B cell (primary cell): ENCODE measurements at regions not wholly inside any gene's neighbourhood (a gene's known extent, or its start where the extent isn't known, plus 50 kb on each side); places are given as distances from the start of the nearest gene placed in this dataset.

Experiments used
- ATAC-seq: fragments of 200-7000 bp; cut with Tn5 transposase; one replicate; pipeline ENCODE4 v1.10.0; 2021; ENCODE audit warnings: low read depth, mild to moderate bottlenecking, moderate number of reproducible peaks, moderate library complexity
- CTCF ChIA-PET: fragments of 350-600 bp; sonication (Branson Sonifier 250); formaldehyde crosslinking; loops from one replicate; lab custom pipeline; 2021; ENCODE audit warnings: antibody characterized with exemption, inconsistent platforms; lab: Charles Lee
- POLR2A ChIA-PET: fragments of 350-600 bp; sonication (Branson Sonifier 250); formaldehyde crosslinking; loops from one replicate; lab custom pipeline; 2021; ENCODE audit warnings: antibody characterized with exemption; lab: Charles Lee
- DNase-seq: peaks from one replicate; pipeline ENCODE4 v3.0.0; 2013
- H2AFZ ChIP-seq: 2 replicates; pipeline ENCODE4 v1.6.1; 2012; ENCODE audit warnings: mild to moderate bottlenecking, low read depth, low read length; ENCODE audit not compliant: insufficient read depth, poor library complexity, severe bottlenecking
- H3K27ac ChIP-seq, 2 donors: 1 replicate in 1 of 2; 2 replicates in 1 of 2; pipeline ENCODE4 v1.5.1; 2012 to 2013; ENCODE audit warnings: low read length in 2 of 2, mild to moderate bottlenecking in 2 of 2, moderate library complexity in 1 of 2
- H3K27me3 ChIP-seq, 4 experiments: fragments of 200-600 bp in 1 of 4; sonication (generic) in 1 of 4; replicated peaks in 1 of 4; 1 replicate in 2 of 4; 2 replicates in 2 of 4; pipeline versions ENCODE4 v1.6.1 to v1.7.0; 2013 to 2016; ENCODE audit warnings: low read length in 3 of 4, mild to moderate bottlenecking in 2 of 4, mixed read lengths in 1 of 4, moderate library complexity in 1 of 4; ENCODE audit not compliant: insufficient read depth in 4 of 4, control insufficient read depth in 3 of 4; ENCODE audit errors: control extremely low read depth in 1 of 4
- H3K36me3 ChIP-seq, 2 experiments: replicated peaks in 1 of 2; 1 replicate in 1 of 2; 2 replicates in 1 of 2; pipeline versions ENCODE4 v1.6.1 to v1.7.1; 2013; ENCODE audit warnings: low read length in 1 of 2; ENCODE audit not compliant: insufficient read depth in 2 of 2, control insufficient read depth in 1 of 2; ENCODE audit errors: control extremely low read depth in 1 of 2, extremely low read depth in 1 of 2
- H3K4me1 ChIP-seq, 2 donors: fragments of 200-600 bp in 1 of 2; sonication (generic) in 1 of 2; 1 replicate in 1 of 2; 2 replicates in 1 of 2; pipeline versions ENCODE4 v1.5.1 to v1.6.1; 2013 to 2017; ENCODE audit warnings: low read length in 2 of 2; ENCODE audit not compliant: control insufficient read depth in 2 of 2, insufficient read depth in 2 of 2
- H3K4me2 ChIP-seq: replicated peaks from 2 replicates; pipeline ENCODE3; 2012; ENCODE audit warnings: mild to moderate bottlenecking, low read depth, low read length; ENCODE audit not compliant: poor library complexity, severe bottlenecking
- H3K4me3 ChIP-seq, 5 experiments: fragments of 200-600 bp in 1 of 5; sonication (generic) in 1 of 5; 1 replicate in 3 of 5; 2 replicates in 2 of 5; pipeline versions ENCODE4 v1.5.1 to v1.7.0; 2011 to 2016; ENCODE audit warnings: low read length in 4 of 5, mild to moderate bottlenecking in 4 of 5, low read depth in 2 of 5, control low read depth in 1 of 5, moderate library complexity in 1 of 5; ENCODE audit not compliant: insufficient read depth in 1 of 5; ENCODE audit errors: control extremely low read depth in 1 of 5, extremely low read depth in 1 of 5
- H3K79me2 ChIP-seq: fragments of 200-600 bp; sonication (generic); one replicate; pipeline ENCODE4 v1.6.0; 2016; ENCODE audit warnings: low read length; ENCODE audit not compliant: control insufficient read depth, insufficient read depth
- H3K9ac ChIP-seq: fragments of 200-600 bp; sonication (generic); 2 replicates; pipeline ENCODE4 v1.6.1; 2017; ENCODE audit warnings: mild to moderate bottlenecking, low read length, moderate library complexity
- H3K9me3 ChIP-seq, 3 donors: one replicate each; pipeline versions ENCODE4 v1.6.1 to v1.7.1; 2013; ENCODE audit warnings: low read length in 2 of 3; ENCODE audit not compliant: control insufficient read depth in 2 of 3, insufficient read depth in 1 of 3; ENCODE audit errors: control extremely low read depth in 1 of 3
- H4K20me1 ChIP-seq: 2 replicates; pipeline ENCODE4 v1.6.0; 2012; ENCODE audit warnings: mild to moderate bottlenecking, low read length; ENCODE audit not compliant: insufficient read depth, control insufficient read depth, poor library complexity, severe bottlenecking
- H3K27ac Mint-ChIP-seq: one replicate; pipeline ENCODE4 v1.8.0; 2021; ENCODE audit warnings: mixed read lengths
- H3K27me3 Mint-ChIP-seq: one replicate; pipeline ENCODE4 v1.8.0; 2021; ENCODE audit warnings: mixed read lengths
- H3K4me1 Mint-ChIP-seq: one replicate; pipeline ENCODE4 v1.8.0; 2021; ENCODE audit warnings: mixed read lengths
- H3K4me3 Mint-ChIP-seq: one replicate; pipeline ENCODE4 v1.8.0; 2021; ENCODE audit warnings: mixed read lengths
- H3K9me3 Mint-ChIP-seq: one replicate; pipeline ENCODE4 v1.8.0; 2022; ENCODE audit warnings: mixed read lengths; ENCODE audit not compliant: insufficient read depth
- CTCF ChIP-seq: fragments of 200-600 bp; IDR thresholded peaks from one replicate; pipeline ENCODE4 v1.8.0; 2022; ENCODE audit warnings: antibody characterized with exemption, mild to moderate bottlenecking
- EZH2 ChIP-seq: IDR thresholded peaks from 2 replicates; pipeline ENCODE4 v1.6.1; 2012; ENCODE audit warnings: borderline replicate concordance, low read depth, mild to moderate bottlenecking, moderate library complexity, low read length; ENCODE audit not compliant: insufficient read depth, poor library complexity, severe bottlenecking
- WGBS: methylation state at CpG from one replicate; pipeline ENCODE4 v1.1.5; 2013; ENCODE audit warnings: missing lambda C conversion rate; ENCODE audit not compliant: insufficient coverage; 5-methylcytosine and 5-hydroxymethylcytosine counted together
- intact Hi-C: fragments of 100-400 bp; cut with micrococcal nuclease; formaldehyde crosslinking; loops from one replicate; pipeline ENCODE4 v1.10.0; 2022

DNA sequence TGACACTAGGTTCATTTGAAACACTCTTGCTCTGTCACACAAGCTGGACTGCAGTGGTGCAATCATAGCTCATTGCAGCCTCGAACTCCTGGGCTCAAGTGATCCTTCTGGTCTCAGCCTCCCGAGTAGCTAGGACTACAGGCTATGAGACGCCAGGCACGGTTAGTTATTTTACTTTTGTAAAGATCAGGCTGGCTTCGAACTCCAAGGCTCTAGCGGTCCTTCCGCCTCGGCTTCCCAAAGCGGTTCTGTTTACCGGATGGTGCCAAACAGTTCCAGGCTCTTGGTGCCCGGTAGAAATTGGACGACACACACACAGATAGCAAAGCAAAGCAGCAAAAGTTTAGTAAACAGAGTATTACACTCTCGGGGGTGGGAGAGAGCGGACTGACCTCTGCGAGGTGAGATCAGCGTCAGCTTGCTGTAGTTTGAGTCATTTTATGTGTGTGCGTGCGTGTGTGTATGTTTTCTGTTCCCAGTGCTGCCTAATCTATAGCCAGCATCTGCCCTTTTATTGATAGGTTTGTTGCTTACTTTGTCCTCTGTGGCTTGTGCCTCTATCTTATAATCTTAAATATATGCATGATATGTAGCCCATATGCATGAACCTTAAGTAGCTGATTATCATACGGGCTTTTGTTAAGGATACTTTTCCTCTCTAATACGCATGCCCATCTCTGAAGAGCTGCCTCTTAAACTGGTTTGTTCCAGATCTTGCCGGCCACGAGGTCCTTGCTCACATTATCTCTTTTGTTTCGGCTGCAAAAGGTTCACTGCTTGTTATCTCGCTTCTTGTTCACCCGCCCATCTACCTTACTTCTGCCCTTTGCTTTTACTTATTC, 75.2 kb downstream of the OR2B2 start:
- ATAC-seq (peak; percentile 26), DNase-seq (peak; percentile 83)
- peak overlapping the region; percentile 94 to 96 for H3K27ac ChIP-seq
- H2AFZ ChIP-seq, result peak overlapping the region; percentile 74
- peaks cover 0 to 4% (median 0%) of the 10 kb centered on the region in 4 experiments for H3K27me3 ChIP-seq
- Mint-ChIP-seq H3K4me3 (no peak overlapping the region), H3K9me3 (no peaks in the 10 kb centered on the region), H3K4me1 (peaks cover 18% of the 10 kb centered on the region), H3K27ac (no peak overlapping the region), H3K27me3 (no peaks in the 10 kb centered on the region)
- H3K4me3 ChIP-seq, result peak overlapping the region; percentile 82 to 99 (median 90)
- H4K20me1 ChIP-seq, result no peaks in the 10 kb centered on the region
- CTCF ChIA-PET, result interaction anchor here (0.9 to 5.7 kb wide), 13 partner anchors 13 to 1805 kb away, joined by 3 to 43 read pairs (median 6); a partner anchor contains a TSS
- H3K9ac ChIP-seq, result peak overlapping the region; percentile 88
- H3K79me2 ChIP-seq, result peaks cover 44% of the 10 kb centered on the region
- intact Hi-C loops, result loop anchor here (1.0 to 10.0 kb wide), 6 partner anchors 27 to 1875 kb away; partner anchors contain the start of gene TRIM38
- TF ChIP-seq CTCF (no peak), EZH2 (no peak)
- POLR2A ChIA-PET, result interaction anchor here (0.8 to 5.0 kb wide), 26 partner anchors 13 to 1793 kb away, joined by 3 to 166 read pairs (median 10); a partner anchor contains a TSS
- H3K9me3 ChIP-seq, result peaks cover 0 to 6% (median 0%) of the 10 kb centered on the region in 3 donors
- peak overlapping the region; percentile 75 for H3K4me2 ChIP-seq
- WGBS, result under 1% methylated on average over 21 of the region's 25 CpGs
- H3K4me1 ChIP-seq, result peaks cover 28 to 29% of the 10 kb centered on the region in 2 donors
- peaks cover 0 to 7% of the 10 kb centered on the region in 2 experiments for H3K36me3 ChIP-seq
